Non-pigmented ciliary epithelial cell (primary cell): ENCODE measurements at regions not wholly inside any gene's neighbourhood (a gene's known extent, or its start where the extent isn't known, plus 50 kb on each side); places are given as distances from the start of the nearest gene placed in this dataset.
"Not testable (repeated sequence)": the region's sequence is repeated elsewhere in the genome, so short reads cannot be mapped to it uniquely, and the experiment has no call there.

Experiments
- DNase-seq: peaks from one replicate; pipeline ENCODE4 v3.0.0-alpha.2; 2010; ENCODE audit warnings: low read depth

DNA sequence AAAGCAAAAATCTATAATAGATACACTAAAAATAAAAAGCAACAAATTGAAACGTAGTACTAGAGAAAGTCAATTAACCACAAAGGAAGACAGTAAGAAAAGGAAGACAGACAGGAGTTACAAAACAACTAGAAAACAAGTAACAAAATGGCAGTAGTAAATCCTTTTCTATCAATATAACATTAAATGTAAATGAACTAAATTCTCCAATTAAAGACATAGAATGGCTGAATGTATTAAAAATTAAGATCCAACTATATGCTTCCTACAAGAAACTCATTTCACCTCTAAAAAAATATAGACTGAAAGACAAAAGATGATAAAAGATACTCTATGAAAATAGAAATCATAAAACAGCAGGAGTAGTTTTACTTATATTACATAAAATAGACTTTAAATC is 79.1 kb downstream of the CTH start:
- DNase-seq: no peak

- DNase-seq: no peak
These were observed 84.3 kb downstream of the CTH start for GRCh38 chr1:70495370-70495769.

GRCh38 chr1:70496181-70496580 is 85.1 kb downstream of the CTH start:
- DNase-seq: no peak

GRCh38 chr1:70497152-70497551 is 86.1 kb downstream of the CTH start:
- DNase-seq: no peak

- DNase-seq: no peak
These were observed 87.6 kb downstream of the CTH start for GRCh38 chr1:70498666-70499065.

GRCh38 chr1:70499695-70500094 is 88.6 kb downstream of the CTH start:
- DNase-seq: no peak

DNA sequence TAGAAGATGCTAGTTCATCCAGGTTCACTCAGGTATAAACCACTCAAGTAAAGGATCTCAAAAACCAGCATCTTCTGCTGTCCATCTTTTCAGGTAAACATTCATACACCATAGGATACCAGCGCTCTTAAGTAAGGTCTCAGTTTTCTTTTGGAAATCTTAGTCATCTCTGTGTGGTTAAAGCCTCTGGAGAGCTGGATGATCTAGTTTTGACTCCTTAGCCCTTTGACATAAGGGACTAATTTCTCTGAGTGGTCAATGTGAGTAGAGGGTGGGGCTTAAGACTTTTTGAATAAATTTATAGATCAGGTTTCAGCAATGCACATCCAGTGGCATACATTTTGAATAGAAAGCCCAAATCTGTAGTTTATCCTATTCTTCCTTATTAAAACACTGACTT is 92.3 kb downstream of the CTH start:
- DNase-seq: peak; percentile 19

DNA sequence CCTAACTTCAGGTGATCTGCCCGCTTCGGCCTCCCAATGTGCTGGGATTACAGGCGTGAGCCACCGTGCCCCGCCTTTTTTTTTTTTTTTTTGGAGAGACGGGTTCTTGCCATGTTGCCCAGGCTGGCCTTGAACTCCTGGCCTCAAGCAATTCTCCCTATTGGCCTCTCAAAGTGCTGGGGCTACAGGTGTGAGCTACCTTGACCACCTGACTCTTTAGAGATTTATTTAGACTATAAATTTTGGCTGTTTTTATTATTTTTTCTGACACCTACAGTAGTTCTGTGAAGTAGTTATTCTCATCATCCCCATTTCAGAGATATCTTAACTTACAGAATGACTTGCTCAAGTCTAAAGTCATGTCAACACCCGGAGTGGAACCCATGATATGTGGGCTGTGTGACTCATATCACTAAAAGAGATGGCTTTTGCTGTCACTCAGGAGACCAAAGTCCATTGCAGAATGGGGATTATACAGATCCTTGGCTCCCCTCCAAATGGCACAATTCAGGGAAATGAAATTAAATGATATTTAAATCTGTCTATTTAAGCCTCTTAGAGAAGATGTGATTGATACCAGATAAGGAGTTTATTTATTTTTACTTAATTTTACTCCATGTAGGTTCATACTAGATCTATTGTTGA is 93.2 kb downstream of the CTH start:
- no peak for DNase-seq

DNA sequence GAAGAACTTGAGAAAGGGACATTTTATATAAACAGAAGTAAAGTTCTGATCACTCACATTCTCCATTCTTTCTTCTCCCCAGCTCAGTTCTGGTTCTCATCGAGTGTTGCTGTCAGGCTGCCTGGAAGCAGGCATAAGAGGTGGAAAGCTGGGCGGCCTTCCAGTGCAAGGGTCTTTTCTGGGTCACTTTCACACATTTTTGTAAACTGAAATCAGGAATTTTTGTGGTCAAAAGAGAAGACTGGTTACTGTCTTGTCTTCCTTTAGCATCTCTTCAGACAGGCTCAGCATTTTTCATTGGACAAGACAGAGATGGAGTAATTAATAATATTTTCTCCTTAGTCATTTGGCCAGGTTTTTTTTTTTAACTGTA is 93.7 kb downstream of the CTH start:
- no peak for DNase-seq

DNA sequence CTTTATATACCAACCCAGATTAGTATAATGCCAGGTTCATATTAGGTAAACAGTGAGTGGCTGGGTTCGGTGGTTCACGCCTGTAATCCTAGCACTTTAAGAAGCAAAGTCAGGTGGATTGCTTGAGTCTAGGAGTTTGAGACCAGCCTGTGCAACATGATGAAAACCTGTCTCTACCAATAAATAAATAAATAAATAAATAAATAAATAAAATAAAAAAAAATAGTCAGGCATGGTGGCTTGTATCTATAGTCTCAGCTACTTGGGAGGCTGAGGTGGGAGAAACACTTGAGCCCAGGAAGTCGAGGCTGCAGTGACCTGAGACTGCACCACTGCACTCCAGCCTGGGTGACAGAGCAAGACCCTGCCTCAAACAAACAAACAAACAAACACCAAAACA is 96.9 kb downstream of the CTH start:
- DNase-seq: not testable (repeated sequence)

GRCh38 chr1:70509996-70510876 is 99.2 kb downstream of the CTH start:
- DNase-seq: peak; percentile 97

GRCh38 chr1:70517444-70517843 is 106.4 kb downstream of the CTH start:
- no peak for DNase-seq

GRCh38 chr1:70518106-70518505 is 107.0 kb downstream of the CTH start:
- no peak for DNase-seq

- no peak for DNase-seq
These were observed 117.7 kb downstream of the CTH start for GRCh38 chr1:70528590-70529333.

DNA sequence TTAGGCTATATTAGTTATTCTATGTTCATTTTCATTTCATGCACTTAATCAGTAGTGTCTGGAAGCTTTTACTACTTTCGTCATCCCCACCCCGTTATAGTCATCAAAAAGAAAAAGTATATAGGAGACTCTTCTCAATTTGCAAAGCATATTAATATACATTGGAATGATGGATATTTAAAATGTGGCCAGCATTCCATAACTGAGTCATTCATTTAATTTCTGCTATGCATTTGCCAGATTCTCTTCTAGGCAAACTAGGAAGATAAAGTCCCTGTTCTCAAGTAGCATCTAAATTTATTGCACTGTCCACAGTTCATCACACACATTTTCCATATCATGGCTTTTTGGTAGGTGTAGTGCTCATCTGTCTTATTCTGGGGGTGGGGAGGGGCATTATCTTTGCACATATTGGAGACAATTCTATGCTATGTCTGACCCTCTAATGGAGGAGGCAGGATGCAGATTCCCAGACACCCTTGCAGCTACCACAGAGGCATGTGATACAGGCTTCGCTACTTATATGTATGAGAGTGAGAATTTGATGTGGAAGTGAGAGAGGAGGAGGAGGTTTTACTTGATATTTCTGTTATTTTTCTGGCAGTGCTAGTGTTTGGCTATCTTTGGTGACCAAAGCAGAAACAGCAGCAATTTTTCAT is 125.8 kb downstream of the CTH start:
- DNase-seq: no peak

DNA sequence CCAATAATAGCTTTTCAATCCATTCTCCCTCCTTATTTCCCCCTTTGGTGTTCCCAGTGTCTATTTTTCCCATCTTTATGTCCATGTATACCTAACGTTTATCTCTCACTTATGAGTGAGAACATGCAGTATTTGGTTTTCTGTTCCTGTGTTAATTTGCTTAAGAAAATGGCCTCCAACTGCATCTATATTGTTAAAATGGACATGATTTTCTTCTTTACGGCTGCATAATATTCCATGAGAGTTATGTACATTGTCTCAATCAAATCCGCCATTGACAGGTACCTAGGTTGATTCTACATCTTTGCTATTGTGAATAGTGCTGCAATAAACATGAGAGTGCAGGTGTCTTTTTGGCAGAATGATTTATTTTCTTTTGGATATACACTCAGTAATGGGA is 126.7 kb downstream of the CTH start:
- no peak for DNase-seq

DNA sequence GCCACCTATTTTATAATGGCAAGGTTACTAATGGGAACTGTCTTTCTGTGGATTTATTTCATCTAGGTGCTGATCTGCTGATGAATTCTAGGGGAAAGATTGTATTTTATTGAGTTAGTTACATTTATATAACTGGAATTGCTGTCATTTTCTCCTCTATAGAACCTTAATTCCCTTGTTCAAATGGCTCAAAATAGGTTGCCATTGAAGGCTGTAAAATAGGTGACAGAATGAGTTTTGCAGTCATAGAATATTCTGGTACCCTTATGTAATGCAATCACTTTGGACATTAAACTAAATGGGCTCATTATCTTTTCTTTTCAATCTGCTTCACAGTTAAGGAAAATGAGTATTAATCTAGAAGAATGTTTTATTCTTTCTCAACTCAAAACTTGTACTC is 131.0 kb downstream of the CTH start:
- DNase-seq: no peak

GRCh38 chr1:70542856-70543255 is 131.8 kb downstream of the CTH start:
- DNase-seq: no peak

DNA sequence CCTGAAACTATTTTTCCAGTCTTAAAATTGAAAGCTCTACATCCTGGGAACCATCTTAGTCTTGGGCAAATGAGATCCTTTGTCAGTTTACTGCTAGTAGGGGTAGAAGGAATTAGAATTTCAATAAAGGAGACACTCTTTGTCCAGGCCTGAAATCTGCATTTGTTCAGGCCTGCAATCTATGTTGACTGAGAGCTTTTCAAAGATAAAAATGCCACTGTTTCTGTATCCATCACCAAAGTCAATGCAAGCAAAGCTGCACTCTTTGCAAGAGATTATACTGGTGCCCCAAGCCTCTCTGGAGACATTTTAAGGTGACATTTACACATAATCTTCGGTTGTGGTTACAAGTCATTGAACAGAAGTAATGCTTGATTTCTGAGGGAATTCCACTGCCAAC is 135.7 kb downstream of the CTH start:
- DNase-seq: no peak

- DNase-seq: no peak
These were observed 141.8 kb downstream of the CTH start for GRCh38 chr1:70552662-70553566.

GRCh38 chr1:70553567-70553956 is 142.5 kb downstream of the CTH start:
- no peak for DNase-seq
